ENCODE measurements at regions not wholly inside any gene's neighbourhood (a gene's known extent, or its start where the extent isn't known, plus 50 kb on each side); places are given as distances from the start of the nearest gene placed in this dataset.

GRCh38 chr18:38046651-38047050 lies 481.1 kb upstream of the CELF4 start:
- TF ChIP-seq CTCF (conservative IDR thresholded peaks at IDR 0.05; ENCODE audit: low read length) = no peak
- TF ChIP-seq EZH2phosphoT487 (IDR thresholded peaks at IDR 0.05; ENCODE audit: borderline replicate concordance, low read depth, low read length) = no peak
